ENCODE measurements at regions not wholly inside any gene's neighbourhood (a gene's known extent, or its start where the extent isn't known, plus 50 kb on each side); places are given as distances from the start of the nearest gene placed in this dataset.

GRCh38 chr2:157194844-157195243 is 62.7 kb upstream of the GALNT5 start:
- Histone ChIP-seq H3K4me2 (ENCODE audit: insufficient read depth, low read length) (no peak overlapping the region), H3K9ac (replicated peaks; ENCODE audit: extremely low read depth, insufficient read depth, low read length) (no peak overlapping the region), H3K27me3 (ENCODE audit: control insufficient read depth in 2 of 2, insufficient read depth in 2 of 2, low read length in 2 of 2) (no peaks in the 10 kb centered on the region), H3K36me3 (ENCODE audit: control insufficient read depth in 2 of 2, extremely low read depth in 1 of 2, insufficient read depth in 2 of 2, low read length in 2 of 2) (no peaks in the 10 kb centered on the region), H3K9me1 (replicated peaks; ENCODE audit: control insufficient read depth, extremely low read depth, insufficient read depth, low read length) (no peaks in the 10 kb centered on the region), H3K79me2 (ENCODE audit: control insufficient read depth, insufficient read depth, low read length) (no peaks in the 10 kb centered on the region), H3K27ac (ENCODE audit: insufficient read depth, low read depth, low read length) (no peak overlapping the region), H3K4me1 (ENCODE audit: control insufficient read depth, extremely low read depth, insufficient read depth, low read length) (peaks cover 15% of the 10 kb centered on the region), H3K9me3 (replicated peaks; ENCODE audit: control insufficient read depth, insufficient read depth, low read length) (no peaks in the 10 kb centered on the region), H4K20me1 (replicated peaks; ENCODE audit: control insufficient read depth, extremely low read depth, insufficient read depth, low read length) (no peaks in the 10 kb centered on the region), H2AFZ (ENCODE audit: low read depth, low read length) (no peak overlapping the region), H3K4me3 (replicated peaks in 1 of 3; ENCODE audit: insufficient read depth in 1 of 3, low read depth in 1 of 3, low read length in 3 of 3) (no peak overlapping the region)
- intact Hi-C loops (cut with micrococcal nuclease) (loop anchor here (1.0 to 10.0 kb wide), 8 partner anchors 139 to 1818 kb away; no protein-coding TSS in a partner anchor), dilution Hi-C loops (cut with MboI; ENCODE audit: extremely low pct_ligation_motif_present, low sequenced_read_pairs) (no loop called here)
- no peak for FAIRE-seq
- DNase-seq (ENCODE audit: low read depth, low spot score), result no peak
- no TSS peak for BruUV-seq (replicated peaks)
- no peak for TF ChIP-seq POLR2A (IDR thresholded peaks at IDR 0.05; ENCODE audit: low read depth, low read length)
- no peak for TF ChIP-seq JUN (IDR thresholded peaks at IDR 0.05; ENCODE audit: borderline replicate concordance, insufficient read depth, insufficient read length, low read depth)
- TF ChIP-seq POLR2AphosphoS5 (IDR thresholded peaks at IDR 0.05; ENCODE audit: insufficient read depth, low read depth, low read length), result no peak
- no peak for TF ChIP-seq FOS (IDR thresholded peaks at IDR 0.05; ENCODE audit: borderline replicate concordance, insufficient read depth, low read length)
- no peak for TF ChIP-seq GATA2 (IDR thresholded peaks at IDR 0.05; ENCODE audit: insufficient read depth, insufficient read length, low read depth, low read length)
- TF ChIP-seq, protein P1, sequence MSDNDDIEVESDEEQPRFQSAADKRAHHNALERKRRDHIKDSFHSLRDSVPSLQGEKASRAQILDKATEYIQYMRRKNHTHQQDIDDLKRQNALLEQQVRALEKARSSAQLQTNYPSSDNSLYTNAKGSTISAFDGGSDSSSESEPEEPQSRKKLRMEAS (IDR thresholded peaks at IDR 0.05; ENCODE audit: insufficient read depth, insufficient read length), result no peak
- TF ChIP-seq MYC (IDR thresholded peaks at IDR 0.05; ENCODE audit: low read depth, low read length), result no peak
- TF ChIP-seq, protein P2, sequence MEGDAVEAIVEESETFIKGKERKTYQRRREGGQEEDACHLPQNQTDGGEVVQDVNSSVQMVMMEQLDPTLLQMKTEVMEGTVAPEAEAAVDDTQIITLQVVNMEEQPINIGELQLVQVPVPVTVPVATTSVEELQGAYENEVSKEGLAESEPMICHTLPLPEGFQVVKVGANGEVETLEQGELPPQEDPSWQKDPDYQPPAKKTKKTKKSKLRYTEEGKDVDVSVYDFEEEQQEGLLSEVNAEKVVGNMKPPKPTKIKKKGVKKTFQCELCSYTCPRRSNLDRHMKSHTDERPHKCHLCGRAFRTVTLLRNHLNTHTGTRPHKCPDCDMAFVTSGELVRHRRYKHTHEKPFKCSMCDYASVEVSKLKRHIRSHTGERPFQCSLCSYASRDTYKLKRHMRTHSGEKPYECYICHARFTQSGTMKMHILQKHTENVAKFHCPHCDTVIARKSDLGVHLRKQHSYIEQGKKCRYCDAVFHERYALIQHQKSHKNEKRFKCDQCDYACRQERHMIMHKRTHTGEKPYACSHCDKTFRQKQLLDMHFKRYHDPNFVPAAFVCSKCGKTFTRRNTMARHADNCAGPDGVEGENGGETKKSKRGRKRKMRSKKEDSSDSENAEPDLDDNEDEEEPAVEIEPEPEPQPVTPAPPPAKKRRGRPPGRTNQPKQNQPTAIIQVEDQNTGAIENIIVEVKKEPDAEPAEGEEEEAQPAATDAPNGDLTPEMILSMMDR (IDR thresholded peaks at IDR 0.05; ENCODE audit: extremely low read depth in 1 of 2, insufficient read depth in 1 of 2, low read depth in 1 of 2, low read length in 2 of 2), result no peak
- TF ChIP-seq EZH2 (IDR thresholded peaks at IDR 0.05; ENCODE audit: borderline replicate concordance, low read depth, low read length, severe bottlenecking), result no peak
- POLR2A ChIA-PET, result no interaction called here
- CTCF ChIA-PET, result interaction anchor here (0.6 to 4.3 kb wide), 4 partner anchors 11 to 1824 kb away, joined by 4 to 86 read pairs (median 52); no protein-coding TSS in a partner anchor

All from endothelial cell of umbilical vein (primary cell).